ENCODE measurements at regions not wholly inside any gene's neighbourhood (a gene's known extent, or its start where the extent isn't known, plus 50 kb on each side); places are given as distances from the start of the nearest gene placed in this dataset.

DNA sequence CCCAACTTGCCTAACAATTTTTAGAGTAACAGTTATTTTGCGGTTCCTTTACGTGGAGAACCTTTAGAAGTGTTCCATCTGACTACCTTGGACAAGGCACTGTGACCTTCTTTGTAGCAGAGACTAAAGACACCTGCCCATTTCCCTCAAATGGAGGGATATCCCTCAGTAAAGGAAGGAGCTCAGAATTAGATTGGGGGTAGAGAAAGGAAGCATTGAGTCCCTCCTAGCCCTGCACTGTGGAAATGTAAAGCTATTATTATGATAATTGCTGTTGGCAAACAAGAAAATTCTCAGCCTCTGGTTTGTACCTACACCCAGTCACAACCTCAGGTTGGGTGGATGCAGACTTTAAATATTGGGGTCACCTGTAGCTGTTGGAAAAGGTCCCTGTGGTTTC lies 72.6 kb upstream of the MACF1 start:
- TF ChIP-seq, protein P1, sequence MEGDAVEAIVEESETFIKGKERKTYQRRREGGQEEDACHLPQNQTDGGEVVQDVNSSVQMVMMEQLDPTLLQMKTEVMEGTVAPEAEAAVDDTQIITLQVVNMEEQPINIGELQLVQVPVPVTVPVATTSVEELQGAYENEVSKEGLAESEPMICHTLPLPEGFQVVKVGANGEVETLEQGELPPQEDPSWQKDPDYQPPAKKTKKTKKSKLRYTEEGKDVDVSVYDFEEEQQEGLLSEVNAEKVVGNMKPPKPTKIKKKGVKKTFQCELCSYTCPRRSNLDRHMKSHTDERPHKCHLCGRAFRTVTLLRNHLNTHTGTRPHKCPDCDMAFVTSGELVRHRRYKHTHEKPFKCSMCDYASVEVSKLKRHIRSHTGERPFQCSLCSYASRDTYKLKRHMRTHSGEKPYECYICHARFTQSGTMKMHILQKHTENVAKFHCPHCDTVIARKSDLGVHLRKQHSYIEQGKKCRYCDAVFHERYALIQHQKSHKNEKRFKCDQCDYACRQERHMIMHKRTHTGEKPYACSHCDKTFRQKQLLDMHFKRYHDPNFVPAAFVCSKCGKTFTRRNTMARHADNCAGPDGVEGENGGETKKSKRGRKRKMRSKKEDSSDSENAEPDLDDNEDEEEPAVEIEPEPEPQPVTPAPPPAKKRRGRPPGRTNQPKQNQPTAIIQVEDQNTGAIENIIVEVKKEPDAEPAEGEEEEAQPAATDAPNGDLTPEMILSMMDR (IDR thresholded peaks at IDR 0.05) = no peak
- TF ChIP-seq POLR2A (IDR thresholded peaks at IDR 0.05) = no peak

All from right lobe of liver (tissue), 4 donors.